A549 (cell line): ENCODE measurements at regions not wholly inside any gene's neighbourhood (a gene's known extent, or its start where the extent isn't known, plus 50 kb on each side); places are given as distances from the start of the nearest gene placed in this dataset.

Source experiments
- CEBPB ChIP-seq, 2 experiments: fragments of >200 bp in 1 of 2; sonication (Bioruptor Twin) in 1 of 2; formaldehyde crosslinking in 1 of 2; IDR thresholded peaks; 2 replicates each; pipeline ENCODE4 v1.6.1; 2012 to 2016
- CHD2 ChIP-seq: fragments of 150-350 bp; IDR thresholded peaks from 2 replicates; pipeline ENCODE4 v1.6.1; 2014; ENCODE audit warnings: low read length; ENCODE audit not compliant: partially characterized antibody
- HOXB5 ChIP-seq: fragments of 250-450 bp; sonication (Bioruptor Pico); IDR thresholded peaks from 2 replicates; pipeline ENCODE4 v1.5.0; 2020; ENCODE audit warnings: mild to moderate bottlenecking, moderate library complexity
- KDM1A ChIP-seq: fragments of 200-600 bp; sonication (generic); IDR thresholded peaks from 2 replicates; pipeline ENCODE4 v1.6.1; 2016; ENCODE audit warnings: low read depth, mild to moderate bottlenecking
- POLR2A ChIP-seq: IDR thresholded peaks from 2 replicates; pipeline ENCODE4 v1.6.1; 2012; ENCODE audit warnings: mild to moderate bottlenecking, low read length
- TF ChIP-seq, protein P1 (sequence below): fragments of >200 bp; sonication (Bioruptor Twin); formaldehyde crosslinking; IDR thresholded peaks from 3 replicates; pipeline ENCODE4 v1.5.1; 2016
- TF ChIP-seq, protein P2 (sequence below): fragments of 200-600 bp; sonication (generic); IDR thresholded peaks from 2 replicates; pipeline ENCODE4 v1.6.1; 2016; ENCODE audit warnings: antibody characterized with exemption, mild to moderate bottlenecking, moderate library complexity
- TF ChIP-seq, protein P3 (sequence below): IDR thresholded peaks from 2 replicates; pipeline ENCODE4 v1.6.1; 2012; ENCODE audit warnings: low read depth, borderline replicate concordance

DNA sequence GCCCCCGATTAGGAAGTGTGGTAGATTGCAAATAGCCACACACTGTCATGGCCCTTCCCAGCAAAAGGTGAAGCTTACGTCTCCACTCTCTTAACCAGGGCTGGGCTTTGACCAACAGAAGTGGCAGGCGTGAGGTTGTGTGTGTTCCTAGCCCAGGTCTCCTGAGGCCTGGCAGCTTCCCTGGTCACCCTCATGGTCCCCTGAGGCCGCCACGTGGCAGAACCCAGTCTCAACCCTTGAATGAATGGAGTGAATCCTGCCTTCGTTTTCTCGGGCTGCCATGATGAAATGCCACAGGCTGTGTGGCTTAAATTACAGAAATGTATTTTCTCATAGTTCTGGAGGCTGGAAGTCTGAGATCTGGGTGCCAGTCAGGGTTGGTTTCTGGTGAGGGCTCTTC lies 370.4 kb downstream of the IRX2 start:
- TF ChIP-seq CEBPB (IDR thresholded peaks at IDR 0.05) (no peak), HOXB5 (CRISPR knock-in tag) (no peak), KDM1A (no peak), CHD2 (no peak), POLR2A (no peak)
- TF ChIP-seq, protein P1, sequence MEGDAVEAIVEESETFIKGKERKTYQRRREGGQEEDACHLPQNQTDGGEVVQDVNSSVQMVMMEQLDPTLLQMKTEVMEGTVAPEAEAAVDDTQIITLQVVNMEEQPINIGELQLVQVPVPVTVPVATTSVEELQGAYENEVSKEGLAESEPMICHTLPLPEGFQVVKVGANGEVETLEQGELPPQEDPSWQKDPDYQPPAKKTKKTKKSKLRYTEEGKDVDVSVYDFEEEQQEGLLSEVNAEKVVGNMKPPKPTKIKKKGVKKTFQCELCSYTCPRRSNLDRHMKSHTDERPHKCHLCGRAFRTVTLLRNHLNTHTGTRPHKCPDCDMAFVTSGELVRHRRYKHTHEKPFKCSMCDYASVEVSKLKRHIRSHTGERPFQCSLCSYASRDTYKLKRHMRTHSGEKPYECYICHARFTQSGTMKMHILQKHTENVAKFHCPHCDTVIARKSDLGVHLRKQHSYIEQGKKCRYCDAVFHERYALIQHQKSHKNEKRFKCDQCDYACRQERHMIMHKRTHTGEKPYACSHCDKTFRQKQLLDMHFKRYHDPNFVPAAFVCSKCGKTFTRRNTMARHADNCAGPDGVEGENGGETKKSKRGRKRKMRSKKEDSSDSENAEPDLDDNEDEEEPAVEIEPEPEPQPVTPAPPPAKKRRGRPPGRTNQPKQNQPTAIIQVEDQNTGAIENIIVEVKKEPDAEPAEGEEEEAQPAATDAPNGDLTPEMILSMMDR = no peak
- TF ChIP-seq, protein P2, sequence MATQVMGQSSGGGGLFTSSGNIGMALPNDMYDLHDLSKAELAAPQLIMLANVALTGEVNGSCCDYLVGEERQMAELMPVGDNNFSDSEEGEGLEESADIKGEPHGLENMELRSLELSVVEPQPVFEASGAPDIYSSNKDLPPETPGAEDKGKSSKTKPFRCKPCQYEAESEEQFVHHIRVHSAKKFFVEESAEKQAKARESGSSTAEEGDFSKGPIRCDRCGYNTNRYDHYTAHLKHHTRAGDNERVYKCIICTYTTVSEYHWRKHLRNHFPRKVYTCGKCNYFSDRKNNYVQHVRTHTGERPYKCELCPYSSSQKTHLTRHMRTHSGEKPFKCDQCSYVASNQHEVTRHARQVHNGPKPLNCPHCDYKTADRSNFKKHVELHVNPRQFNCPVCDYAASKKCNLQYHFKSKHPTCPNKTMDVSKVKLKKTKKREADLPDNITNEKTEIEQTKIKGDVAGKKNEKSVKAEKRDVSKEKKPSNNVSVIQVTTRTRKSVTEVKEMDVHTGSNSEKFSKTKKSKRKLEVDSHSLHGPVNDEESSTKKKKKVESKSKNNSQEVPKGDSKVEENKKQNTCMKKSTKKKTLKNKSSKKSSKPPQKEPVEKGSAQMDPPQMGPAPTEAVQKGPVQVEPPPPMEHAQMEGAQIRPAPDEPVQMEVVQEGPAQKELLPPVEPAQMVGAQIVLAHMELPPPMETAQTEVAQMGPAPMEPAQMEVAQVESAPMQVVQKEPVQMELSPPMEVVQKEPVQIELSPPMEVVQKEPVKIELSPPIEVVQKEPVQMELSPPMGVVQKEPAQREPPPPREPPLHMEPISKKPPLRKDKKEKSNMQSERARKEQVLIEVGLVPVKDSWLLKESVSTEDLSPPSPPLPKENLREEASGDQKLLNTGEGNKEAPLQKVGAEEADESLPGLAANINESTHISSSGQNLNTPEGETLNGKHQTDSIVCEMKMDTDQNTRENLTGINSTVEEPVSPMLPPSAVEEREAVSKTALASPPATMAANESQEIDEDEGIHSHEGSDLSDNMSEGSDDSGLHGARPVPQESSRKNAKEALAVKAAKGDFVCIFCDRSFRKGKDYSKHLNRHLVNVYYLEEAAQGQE = no peak
- TF ChIP-seq, protein P3, sequence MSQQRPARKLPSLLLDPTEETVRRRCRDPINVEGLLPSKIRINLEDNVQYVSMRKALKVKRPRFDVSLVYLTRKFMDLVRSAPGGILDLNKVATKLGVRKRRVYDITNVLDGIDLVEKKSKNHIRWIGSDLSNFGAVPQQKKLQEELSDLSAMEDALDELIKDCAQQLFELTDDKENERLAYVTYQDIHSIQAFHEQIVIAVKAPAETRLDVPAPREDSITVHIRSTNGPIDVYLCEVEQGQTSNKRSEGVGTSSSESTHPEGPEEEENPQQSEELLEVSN = no peak
